GM18507 (cell line): ENCODE measurements at regions not wholly inside any gene's neighbourhood (a gene's known extent, or its start where the extent isn't known, plus 50 kb on each side); places are given as distances from the start of the nearest gene placed in this dataset.

ENCODE experiments used
- DNase-seq: peaks from one replicate; pipeline ENCODE4 v3.0.0; 2011; ENCODE audit warnings: low read depth; ENCODE audit not compliant: insufficient read length; ENCODE audit errors: extremely low spot score
- FAIRE-seq: peaks from 2 replicates; lab custom pipeline; 2011; peaks lifted over from hg19 to GRCh38; lab: Jason Lieb, UNC

DNA sequence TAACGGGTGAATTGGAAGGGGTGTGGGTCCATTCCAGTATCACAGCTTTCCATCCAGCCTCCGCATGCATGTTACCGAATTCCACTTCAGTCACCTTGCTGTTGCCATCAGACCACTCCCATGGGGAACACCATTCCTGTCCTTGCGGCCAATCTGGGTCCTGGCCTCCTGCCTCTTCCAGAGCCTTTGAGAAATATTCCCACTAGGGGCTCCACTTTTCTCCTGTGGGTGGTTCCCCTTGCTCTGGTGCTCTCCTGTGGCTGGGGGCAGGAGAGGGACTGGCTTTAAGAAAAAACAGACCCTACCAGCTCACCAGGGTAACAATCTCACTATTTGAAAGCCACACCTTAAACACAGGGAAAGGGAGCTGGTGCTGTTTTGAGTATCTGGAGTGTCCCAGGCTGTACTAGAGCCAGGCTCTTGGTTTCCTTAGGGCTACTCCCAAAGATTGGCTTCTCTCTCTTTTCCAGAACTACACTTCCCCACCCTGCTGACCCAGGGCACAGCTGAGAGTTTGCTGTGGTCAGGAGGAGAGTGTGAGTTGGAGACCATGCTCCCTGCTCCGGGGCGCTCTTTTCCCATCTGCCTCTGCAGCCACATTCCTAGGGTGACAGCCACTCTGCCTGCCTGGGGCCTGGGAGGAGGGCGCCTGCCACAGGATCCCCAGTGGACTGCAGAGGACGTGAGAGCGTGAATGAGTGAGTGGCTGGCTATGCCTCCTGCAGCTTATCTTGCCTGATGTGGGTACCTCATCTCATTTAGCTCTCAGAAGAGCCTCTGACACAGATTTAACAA, 460.8 kb upstream of the HS6ST1 start:
- DNase-seq, result no peak
- no peak for FAIRE-seq

DNA sequence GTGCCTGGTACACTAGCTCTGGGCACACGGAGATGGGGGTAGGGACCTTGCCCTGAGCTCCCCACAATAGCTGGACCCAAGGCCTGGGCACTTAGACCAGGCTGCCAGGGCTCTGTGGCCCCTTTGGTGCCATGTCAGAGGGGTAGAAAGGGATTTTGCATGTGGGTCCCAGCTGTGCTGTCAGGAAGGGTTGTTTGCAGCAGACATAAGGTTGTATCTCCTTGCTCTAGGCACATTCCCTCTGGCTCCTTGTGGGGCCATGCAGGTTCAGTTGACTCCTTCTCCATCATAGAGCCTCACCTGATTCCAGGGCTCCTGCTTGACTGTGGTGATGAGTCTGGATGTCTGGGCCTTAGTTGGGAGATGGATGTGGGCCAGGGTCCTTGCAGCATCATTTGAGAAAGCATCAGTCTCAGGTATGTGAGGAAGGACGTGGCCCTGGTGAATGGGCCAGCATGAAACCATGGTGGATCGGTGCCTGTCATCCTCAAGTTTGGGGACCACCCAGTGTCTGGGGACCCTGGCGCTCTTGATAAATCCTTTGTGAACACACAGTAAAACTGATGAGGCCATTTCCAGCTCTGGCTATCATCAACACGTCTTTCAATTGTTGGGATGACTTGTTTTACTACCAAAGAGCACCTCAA, 461.9 kb upstream of the HS6ST1 start:
- DNase-seq, result no peak
- no peak for FAIRE-seq

DNA sequence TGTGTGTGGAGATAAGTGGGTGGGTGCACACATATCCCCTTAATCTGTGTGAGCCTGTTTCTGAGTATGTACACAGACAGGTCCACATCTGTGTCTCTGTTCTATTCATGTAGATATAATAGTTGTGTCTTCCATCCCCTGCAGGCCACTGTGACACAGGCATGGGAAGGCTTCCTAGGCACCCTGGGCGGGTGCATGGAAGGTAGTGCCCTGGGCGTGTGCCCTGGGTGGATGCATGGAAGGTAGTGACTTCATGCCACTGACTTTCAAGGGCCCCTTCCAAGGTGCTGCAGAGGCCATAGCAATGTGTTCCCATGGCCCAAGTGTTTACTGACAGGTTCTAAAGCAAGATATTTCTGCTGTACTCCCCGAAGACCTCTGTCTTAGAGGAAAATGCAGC, 462.5 kb upstream of the HS6ST1 start:
- no peak for DNase-seq
- FAIRE-seq, result no peak

DNA sequence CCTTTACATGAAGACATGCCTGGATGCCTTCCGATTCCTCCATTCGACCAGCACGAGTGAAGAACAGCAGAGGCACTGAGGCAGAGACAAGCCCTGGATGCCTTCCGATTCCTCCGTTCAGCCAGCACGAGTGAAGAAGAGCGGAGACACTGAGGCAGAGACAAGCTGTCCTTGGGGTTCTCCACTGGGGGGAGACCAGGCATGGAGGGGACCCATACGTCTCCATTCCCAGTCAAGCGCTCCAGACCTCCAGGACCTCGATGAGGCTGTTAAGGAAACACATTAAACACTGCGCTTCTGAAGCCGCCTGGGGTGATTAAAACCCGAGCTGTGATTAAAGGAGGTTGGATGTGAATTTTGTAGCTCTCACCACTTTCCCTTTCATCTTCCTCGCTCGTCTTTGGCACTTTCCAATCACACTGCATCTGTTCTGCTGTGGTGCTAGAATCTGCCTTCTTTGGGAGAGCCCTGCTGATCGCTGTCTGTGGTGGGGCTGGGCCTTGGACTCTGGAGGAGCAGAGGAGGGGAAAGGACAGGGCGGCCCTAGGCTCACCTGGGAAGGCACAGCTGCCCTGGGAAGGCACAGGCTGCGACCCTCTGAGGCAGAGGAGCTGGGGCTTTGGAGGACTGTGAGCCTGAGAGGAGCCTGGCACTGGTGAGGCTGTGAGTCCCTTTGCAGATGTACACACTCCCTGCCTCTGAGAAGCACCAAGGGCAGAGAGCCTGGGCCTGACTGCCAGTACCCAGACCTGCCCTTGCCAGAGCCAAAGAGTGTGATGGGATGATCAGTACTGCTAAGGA, 463.1 kb upstream of the HS6ST1 start:
- DNase-seq, result no peak
- no peak for FAIRE-seq

DNA sequence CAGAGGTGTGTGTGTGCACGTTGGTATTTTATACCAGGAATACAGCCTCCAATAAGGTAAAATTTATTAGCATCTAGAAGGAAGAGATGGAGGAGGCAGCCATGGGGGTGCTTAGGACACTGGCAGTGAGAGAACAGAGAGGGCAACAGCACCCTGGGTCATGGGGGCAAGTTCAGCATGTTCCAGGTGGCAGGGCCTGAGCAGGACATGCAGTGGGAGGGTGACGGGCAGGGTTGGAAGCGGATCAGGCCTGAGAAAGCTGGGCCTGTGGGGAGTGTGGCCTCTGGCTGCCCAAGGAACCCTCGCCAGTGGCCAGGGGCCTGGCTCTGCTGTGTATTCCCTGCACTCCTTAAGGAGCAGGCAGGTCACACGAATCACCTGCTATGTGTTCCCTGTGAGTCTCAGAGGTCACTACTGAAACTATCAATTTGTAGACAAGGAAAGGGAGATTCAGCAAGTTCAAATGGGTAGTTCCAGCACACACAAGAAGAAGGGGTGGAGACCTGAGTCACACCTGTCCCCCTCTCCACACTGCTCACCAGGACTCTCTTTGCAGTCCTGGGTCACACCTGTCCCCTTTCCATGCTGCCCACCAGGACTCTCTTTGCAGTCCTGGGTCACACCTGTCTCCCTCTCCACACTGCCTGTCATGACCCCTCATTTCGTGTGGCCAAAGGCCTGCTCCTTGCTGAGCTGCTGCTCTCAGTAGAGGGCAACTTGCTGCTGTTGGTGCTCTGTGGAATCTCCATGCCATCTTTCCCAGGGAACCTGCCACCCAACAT, 463.9 kb upstream of the HS6ST1 start:
- FAIRE-seq (no peak), DNase-seq (no peak)

DNA sequence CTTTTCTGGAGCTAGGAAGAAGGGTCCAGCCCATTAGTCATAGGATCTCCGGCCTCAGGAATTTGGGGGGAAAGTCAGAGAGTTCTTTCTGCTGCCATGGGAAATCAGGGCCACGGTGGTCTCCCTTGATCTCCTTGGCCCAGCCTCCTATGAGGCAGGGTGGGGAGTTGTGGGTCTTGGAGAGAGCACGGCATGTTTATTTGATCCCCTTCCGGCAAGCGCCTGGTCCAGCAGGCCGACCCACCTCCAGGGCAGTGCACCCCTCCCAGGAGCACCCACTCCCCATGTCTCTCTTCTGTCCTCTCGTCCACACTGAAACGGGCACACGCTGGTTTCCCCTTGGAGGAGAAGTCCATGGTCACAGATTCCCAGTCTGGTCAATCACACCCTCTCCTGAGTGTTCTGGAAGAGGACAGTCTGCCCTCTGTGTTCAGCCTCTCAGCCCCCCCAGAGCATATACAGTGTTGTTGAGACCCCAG, 464.6 kb upstream of the HS6ST1 start:
- DNase-seq (no peak), FAIRE-seq (no peak)

DNA sequence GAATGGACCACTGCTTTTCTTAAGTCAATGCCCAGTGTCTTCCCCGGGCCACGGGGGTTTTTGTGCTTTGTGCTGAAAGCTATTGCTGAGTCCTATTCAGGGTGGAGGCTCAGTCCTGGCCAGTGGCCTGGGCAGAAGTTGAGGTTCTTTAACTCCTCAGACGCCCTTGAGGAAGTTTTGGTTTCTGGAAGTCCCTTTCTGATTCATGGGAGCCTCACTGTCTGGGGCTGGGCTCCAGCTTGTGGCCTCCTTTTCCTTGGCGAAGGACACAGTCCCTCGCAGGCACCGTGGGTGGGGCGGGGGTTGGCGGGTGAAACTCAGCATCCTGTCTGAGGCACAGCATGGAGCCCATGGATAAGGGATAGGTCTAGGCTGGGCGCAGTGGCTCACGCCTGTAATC, 465.2 kb upstream of the HS6ST1 start:
- FAIRE-seq, result no peak
- DNase-seq, result no peak

DNA sequence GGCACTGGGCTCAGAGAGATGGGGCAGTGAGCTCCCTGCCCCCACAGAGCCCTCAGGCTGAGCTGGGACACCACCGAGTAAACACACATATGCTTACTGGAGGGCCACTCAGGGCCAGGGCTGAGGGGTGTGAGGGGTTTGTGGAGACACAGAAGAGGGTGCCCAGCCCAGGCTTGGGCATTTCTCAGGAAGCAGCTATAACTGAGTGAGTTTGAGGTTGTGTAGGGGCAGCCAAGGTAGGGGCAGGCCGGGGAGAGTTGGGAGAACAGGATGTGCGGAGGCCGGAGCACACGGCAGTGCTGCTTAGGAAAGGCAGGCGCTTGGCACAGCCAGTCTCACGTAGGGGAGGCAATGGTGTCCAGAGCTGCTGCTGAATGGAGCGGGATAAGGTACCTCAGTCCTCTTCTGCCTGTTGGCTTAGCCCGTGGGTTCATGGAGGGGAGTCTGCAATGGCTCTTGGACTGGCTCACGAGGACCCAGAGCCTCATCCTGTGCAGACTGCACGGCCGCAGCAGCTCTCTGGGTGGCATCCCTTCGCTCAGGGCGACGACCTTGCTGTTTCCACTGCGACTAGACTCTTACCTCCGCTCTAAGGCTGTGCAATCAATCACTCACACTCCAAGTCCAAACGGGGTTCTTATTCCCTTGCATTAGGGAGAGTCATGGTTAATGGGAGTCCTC, 466.1 kb upstream of the HS6ST1 start:
- no peak for FAIRE-seq
- DNase-seq, result no peak

DNA sequence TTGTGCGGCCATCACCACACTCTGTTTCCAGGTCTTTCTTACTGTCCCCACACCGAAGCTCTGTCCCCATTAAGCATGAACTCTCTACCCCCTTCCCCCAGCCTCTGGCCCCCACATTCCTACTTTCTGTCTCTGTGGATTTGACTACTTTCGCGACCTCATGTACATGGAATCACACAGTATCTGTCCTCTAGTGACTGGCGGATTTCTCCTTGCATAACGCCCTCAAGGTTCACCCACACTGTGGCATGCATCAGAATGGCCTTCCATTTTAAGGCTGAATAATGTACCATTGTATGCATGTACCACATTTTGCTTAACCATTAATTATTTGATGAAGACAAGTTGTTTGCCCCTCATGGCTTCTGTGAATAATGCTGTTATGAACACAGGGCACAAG, 467.6 kb upstream of the HS6ST1 start:
- DNase-seq, result no peak
- FAIRE-seq, result no peak

DNA sequence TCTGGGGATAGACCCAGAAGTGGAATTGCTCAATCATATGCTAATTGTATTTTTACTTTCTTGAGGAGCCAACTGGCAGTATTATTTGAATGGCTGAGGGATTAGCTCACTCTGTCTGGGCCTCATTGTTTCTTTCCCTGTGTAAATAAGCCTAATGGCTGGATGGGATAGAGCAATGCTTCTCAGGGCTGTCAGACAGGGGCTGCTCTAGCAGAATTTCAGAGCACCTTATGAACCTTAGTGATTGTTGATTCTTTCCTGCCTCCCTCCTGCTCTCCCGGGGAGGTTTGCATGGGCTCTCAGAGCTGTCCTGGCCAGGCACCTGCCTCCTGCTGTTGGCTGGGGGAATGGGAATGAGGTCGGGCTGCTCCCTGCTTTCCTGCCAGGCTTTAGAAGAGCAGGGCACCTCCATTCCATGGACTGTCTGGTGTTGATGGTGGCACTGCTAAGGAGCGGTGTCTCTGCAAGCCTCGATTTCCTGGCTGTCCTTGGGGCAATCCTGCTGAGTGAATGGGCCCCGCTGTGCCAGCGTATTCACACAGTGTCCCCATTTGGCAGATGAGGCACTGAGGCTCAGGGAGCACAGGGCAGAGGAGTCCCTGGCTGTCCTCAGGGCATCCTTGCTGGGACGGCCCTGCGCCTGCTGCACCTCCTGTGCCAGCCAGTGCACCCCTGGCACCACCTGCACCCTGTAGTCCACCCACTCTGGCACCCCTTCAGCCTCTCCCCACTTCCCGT, 468.2 kb upstream of the HS6ST1 start:
- no peak for DNase-seq

DNA sequence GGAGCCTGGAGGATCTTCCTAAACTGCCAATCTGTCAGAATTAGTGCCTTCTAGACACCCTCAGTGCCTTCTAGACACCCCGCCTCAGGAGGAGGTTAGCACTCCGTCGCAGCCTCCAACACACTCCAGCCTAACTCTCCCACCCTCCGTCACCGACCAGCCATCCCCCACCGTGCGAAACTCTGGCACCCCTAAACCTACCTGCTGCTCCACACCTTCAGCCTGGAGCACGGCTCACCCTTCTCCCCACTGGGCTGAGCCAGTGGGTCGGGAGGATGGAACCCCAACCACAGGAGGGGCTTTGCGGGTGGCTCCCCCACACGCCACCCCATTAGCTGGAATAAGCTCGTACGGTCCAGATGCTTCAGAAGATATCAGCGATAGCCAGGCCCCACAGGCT, 468.9 kb upstream of the HS6ST1 start:
- DNase-seq, result no peak
- FAIRE-seq, result no peak

More for the DNA sequence above, 468.2 kb upstream of the HS6ST1 start:
- no peak for FAIRE-seq

DNA sequence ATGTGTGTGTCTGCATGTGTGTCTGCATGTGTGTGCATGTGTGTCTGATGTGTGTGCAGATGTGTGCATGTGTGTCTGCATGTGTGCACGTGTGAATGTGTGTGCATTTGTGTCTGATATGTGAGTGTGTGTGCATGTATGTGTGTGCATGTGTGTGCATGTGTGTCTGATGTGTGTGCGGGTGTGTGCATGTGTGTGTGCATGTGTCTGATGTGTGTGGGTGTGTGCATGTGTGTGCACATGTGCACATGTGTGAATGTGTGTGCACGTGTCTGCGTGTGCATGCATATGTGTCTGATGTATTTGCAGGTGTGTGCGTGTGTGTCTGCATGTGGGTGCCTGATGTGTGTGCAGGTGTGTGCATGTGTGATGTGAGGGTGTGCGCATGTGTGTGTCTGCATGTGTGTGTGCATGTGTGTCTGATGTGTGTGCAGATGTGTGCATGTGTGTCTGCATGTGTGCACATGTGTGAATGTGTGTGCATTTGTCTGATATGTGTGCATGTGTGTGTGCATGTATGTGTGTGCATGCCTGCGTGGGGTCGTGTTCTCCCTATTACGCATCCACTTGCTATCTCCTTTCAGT, 470.1 kb upstream of the HS6ST1 start:
- no peak for DNase-seq
- no peak for FAIRE-seq

DNA sequence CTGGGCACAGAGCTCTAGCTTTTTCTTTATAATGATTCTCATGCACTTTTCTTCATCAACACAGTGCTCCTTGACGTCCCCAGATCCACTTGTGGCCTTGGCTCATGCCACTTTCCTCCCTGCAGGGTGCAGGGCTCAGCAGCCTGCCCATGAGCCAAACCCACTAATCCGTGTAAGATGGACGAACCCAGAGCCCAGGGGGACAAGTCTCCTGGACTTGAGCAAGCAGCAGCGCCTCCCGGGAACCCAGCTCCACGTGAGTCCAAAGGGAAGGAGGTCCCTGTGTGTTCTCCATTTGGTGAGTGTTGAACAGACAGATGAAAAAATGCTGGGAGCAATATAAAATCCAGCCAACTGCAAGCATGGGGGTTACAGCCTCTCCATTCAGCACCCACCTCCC, 470.6 kb upstream of the HS6ST1 start:
- DNase-seq (no peak), FAIRE-seq (no peak)

DNA sequence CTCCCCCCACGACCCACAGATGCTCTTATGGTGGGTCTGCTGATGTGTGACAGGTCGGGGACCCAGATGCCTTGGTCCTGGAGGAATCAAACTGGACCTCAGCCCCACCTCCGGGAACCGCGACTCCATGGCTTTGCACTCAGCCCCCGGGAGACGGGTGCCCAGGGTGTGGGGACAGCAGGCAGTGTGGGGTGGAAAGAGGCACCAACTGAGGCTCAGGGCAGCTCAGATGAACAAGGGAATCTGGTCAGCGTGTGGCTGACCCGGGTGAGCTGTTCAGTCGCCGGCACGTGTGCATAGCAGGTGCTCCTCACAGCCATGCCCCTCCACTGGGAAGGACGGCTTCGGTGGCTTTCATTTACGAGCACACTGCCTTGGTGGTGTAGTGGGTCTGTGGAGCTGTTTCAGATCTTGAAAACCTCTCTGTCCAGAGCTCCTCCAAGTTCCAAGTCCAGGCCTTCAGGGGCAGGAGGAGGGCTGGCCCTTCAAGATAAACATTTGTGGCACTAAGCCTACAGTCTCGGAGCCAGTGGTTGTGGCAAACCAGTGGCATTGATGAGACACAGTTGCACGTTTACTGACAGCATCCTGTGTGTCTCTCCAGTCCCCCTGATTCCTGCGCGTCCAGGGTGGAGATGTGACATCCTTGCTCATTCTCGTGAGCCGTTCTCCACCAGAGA, 471.2 kb upstream of the HS6ST1 start:
- DNase-seq, result no peak
- FAIRE-seq, result no peak

DNA sequence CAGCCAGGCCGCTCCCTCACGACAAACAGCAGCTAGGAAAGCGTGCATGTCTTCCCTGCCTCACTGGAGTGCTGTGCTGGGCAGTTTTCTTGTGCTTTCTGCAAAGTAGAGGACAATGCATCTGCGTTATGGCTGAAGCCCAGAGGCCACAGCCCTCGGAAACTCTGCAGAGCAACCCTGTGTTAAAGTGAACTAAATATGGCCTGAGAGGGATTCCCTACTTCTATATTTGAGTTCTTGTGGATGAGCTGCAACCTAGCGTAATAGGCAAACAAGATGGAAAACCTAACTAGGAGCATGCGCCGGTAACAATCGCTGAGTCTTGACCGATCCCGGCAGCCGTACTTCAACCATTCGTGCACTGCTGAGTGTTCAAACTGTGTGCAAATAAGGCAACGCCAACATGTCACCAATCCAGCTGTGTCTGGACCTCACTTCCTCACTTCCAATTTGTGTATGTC, 471.9 kb upstream of the HS6ST1 start:
- DNase-seq (no peak), FAIRE-seq (no peak)

DNA sequence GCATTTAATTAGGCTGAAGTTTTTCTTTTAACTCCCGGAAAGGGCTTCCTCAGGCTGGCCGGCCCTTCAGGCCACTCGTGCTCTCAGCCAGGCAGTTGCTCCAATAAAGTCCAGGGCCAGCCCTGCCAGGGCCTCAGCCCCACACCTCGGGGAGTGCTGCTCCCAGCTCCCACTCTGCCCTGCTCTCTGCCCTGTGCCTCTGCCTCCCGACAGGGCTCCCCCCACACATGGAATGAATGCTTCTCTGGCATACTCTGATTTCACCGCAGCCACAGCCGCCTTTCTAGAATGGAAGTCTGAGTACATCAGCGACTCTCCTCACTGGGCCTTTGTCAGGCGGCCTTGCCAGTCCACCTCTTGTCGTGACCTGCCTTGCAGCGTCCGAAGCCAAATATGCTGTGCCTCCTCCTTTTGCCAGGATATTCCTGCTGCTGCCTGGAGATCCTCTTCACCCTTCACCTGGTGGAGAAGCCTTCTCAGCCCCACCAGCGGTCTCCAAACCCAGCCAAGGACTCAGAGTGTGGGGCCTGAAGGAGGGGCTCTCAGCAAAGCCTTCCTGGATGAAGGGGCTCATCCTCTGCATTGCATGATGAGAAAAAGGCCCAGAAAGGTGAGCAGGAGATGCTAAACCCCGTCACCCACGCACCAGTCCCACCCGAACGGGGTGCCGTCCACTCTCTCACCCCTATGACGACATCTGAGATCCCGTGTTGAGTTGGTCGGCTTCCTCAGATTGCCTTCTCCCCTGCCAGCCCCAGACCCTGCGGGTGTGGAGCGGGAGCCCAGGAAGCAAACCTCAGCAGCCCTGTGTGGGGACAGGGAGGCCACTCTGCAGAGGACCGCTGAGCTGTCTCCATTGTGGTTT, 472.7 kb upstream of the HS6ST1 start:
- no peak for DNase-seq
- FAIRE-seq, result no peak

DNA sequence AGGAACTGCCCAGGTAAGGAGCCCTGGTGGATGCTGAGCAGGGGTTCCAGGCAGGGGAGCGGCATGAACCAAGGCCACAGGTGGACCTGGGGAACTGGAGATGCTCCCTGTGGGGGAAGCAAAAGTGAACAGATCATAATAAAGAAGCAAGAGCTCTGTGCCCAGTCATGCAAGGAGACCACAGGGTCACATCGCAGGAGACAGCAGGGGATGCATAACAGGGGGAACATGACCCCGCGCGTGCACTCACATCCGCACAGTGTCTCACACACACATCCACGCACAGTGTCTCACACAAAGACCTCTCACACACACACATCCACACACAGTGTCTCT, 473.3 kb upstream of the HS6ST1 start:
- FAIRE-seq, result no peak
- DNase-seq, result no peak
